Neuronal stem cell (in vitro differentiated cells): ENCODE measurements at regions not wholly inside any gene's neighbourhood (a gene's known extent, or its start where the extent isn't known, plus 50 kb on each side); places are given as distances from the start of the nearest gene placed in this dataset.
A peak's percentile ranks its signal among the peaks of the same experiment; 100 is the strongest.

Source experiments
- DNase-seq: peaks from one replicate; pipeline ENCODE4 v3.0.0-alpha.2; 2013; ENCODE audit warnings: low spot score
- H2AFZ ChIP-seq: one replicate; pipeline ENCODE4 v1.6.1; 2013; ENCODE audit warnings: mild to moderate bottlenecking, low read length, inconsistent platforms
- H2AK5ac ChIP-seq: 2 replicates; pipeline ENCODE4 v1.6.1; 2013; ENCODE audit warnings: low read depth, mild to moderate bottlenecking, inconsistent platforms, low read length, moderate library complexity, mixed read lengths
- H2BK120ac ChIP-seq: 2 replicates; pipeline ENCODE4 v1.6.1; 2013; ENCODE audit warnings: low read depth, mild to moderate bottlenecking, inconsistent platforms, low read length, moderate library complexity, mixed read lengths
- H2BK12ac ChIP-seq: one replicate; pipeline ENCODE4 v1.6.1; 2013; ENCODE audit warnings: low read length, inconsistent platforms
- H2BK15ac ChIP-seq: 2 replicates; pipeline ENCODE4 v1.6.1; 2013; ENCODE audit warnings: mild to moderate bottlenecking, low read length, inconsistent platforms, mixed read lengths
- H2BK5ac ChIP-seq: one replicate; pipeline ENCODE4 v1.6.1; 2013; ENCODE audit warnings: inconsistent platforms, mild to moderate bottlenecking, low read length, moderate library complexity
- H3K14ac ChIP-seq: one replicate; pipeline ENCODE4 v1.6.1; 2013; ENCODE audit warnings: low read length, inconsistent platforms
- H3K18ac ChIP-seq: 2 replicates; pipeline ENCODE4 v1.6.1; 2013; ENCODE audit warnings: low read length, inconsistent platforms
- H3K23ac ChIP-seq: 2 replicates; pipeline ENCODE4 v1.6.1; 2013; ENCODE audit warnings: low read depth, mild to moderate bottlenecking, mixed read lengths, low read length, inconsistent platforms; ENCODE audit not compliant: poor library complexity
- H3K27ac ChIP-seq: replicated peaks from 3 replicates; pipeline ENCODE4 v1.5.1; 2013; ENCODE audit warnings: low read length, inconsistent platforms
- H3K27me3 ChIP-seq, 3 experiments: 2 replicates each; pipeline ENCODE4 v1.6.1; 2013; ENCODE audit warnings: low read length in 3 of 3, mild to moderate bottlenecking in 2 of 3, inconsistent platforms in 1 of 3, low read depth in 1 of 3, mixed read lengths in 1 of 3, moderate library complexity in 1 of 3; ENCODE audit not compliant: control insufficient read depth in 3 of 3, insufficient read depth in 3 of 3
- H3K36me3 ChIP-seq, 2 donors: replicated peaks in 1 of 2; 2 replicates each; pipeline ENCODE4 v1.6.1; 2013; ENCODE audit warnings: low read length in 2 of 2; ENCODE audit not compliant: control insufficient read depth in 2 of 2, insufficient read depth in 2 of 2
- H3K4ac ChIP-seq: 2 replicates; pipeline ENCODE4 v1.6.1; 2013; ENCODE audit warnings: inconsistent platforms, mild to moderate bottlenecking, low read length, moderate library complexity
- H3K4me1 ChIP-seq, 2 donors: 1 replicate in 1 of 2; 2 replicates in 1 of 2; pipeline ENCODE4 v1.6.1; 2013; ENCODE audit warnings: low read length in 2 of 2, low read depth in 1 of 2; ENCODE audit not compliant: control insufficient read depth in 2 of 2, insufficient read depth in 1 of 2
- H3K4me2 ChIP-seq: one replicate; pipeline ENCODE4 v1.6.1; 2013; ENCODE audit warnings: mild to moderate bottlenecking, low read length, inconsistent platforms; ENCODE audit not compliant: insufficient read depth, poor library complexity, severe bottlenecking
- H3K4me3 ChIP-seq, 2 donors: 2 replicates each; pipeline ENCODE4 v1.5.1; 2013; ENCODE audit warnings: low read length in 2 of 2, mild to moderate bottlenecking in 2 of 2, inconsistent platforms in 1 of 2, moderate library complexity in 1 of 2
- H3K79me1 ChIP-seq: one replicate; pipeline ENCODE4 v1.6.1; 2013; ENCODE audit warnings: low read depth, mild to moderate bottlenecking, inconsistent platforms, low read length, moderate library complexity
- H3K9ac ChIP-seq: one replicate; pipeline ENCODE4 v1.6.1; 2013; ENCODE audit warnings: mild to moderate bottlenecking, low read depth, low read length, inconsistent platforms; ENCODE audit not compliant: poor library complexity
- H3K9me3 ChIP-seq, 2 donors: replicated peaks in 1 of 2; 2 replicates each; pipeline versions ENCODE3 to v1.6.1; 2013; ENCODE audit warnings: low read length in 2 of 2, mild to moderate bottlenecking in 2 of 2, inconsistent platforms in 1 of 2, low read depth in 1 of 2, mixed read lengths in 1 of 2, moderate library complexity in 1 of 2; ENCODE audit not compliant: control insufficient read depth in 2 of 2, insufficient read depth in 1 of 2
- H4K8ac ChIP-seq: one replicate; pipeline ENCODE4 v1.6.1; 2013; ENCODE audit warnings: low read depth, mild to moderate bottlenecking, inconsistent platforms, low read length, moderate library complexity
- H4K91ac ChIP-seq: one replicate; pipeline ENCODE4 v1.6.1; 2013; ENCODE audit warnings: low read length, low read depth, mild to moderate bottlenecking, inconsistent platforms; ENCODE audit not compliant: poor library complexity
- WGBS, 2 donors: extraction: QIAGEN DNeasy Blood & Tissue Kit; methylation state at CpG; one replicate each; pipeline ENCODE4 v1.1.7; 2013; ENCODE audit warnings: missing lambda C conversion rate in 2 of 2, mixed read lengths in 1 of 2; ENCODE audit not compliant: insufficient read length in 2 of 2, insufficient replicate concordance in 1 of 2; ENCODE audit errors: extremely low coverage in 2 of 2; 5-methylcytosine and 5-hydroxymethylcytosine counted together

- no peak for DNase-seq
- H3K4me3 ChIP-seq: no peak overlapping the region
- H2BK5ac ChIP-seq: no peak overlapping the region
- H3K18ac ChIP-seq: peak overlapping the region; percentile 5
- no peak overlapping the region for H4K91ac ChIP-seq
- no peak overlapping the region for H3K4ac ChIP-seq
- peaks cover 0 to 7% (median 0%) of the 10 kb centered on the region in 3 experiments for H3K27me3 ChIP-seq
- no peaks in the 10 kb centered on the region for H3K36me3 ChIP-seq
- no peak overlapping the region for H3K27ac ChIP-seq
- no peak overlapping the region for H2BK12ac ChIP-seq
- WGBS, 2 donors: no CpG with 5 or more reads among the region's 19 CpGs
- no peak overlapping the region for H2BK15ac ChIP-seq
- no peak overlapping the region for H2AK5ac ChIP-seq
- H2AFZ ChIP-seq: no peak overlapping the region
- no peak overlapping the region for H4K8ac ChIP-seq
- peaks cover 0 to 8% of the 10 kb centered on the region in 2 donors for H3K4me1 ChIP-seq
- no peak overlapping the region for H3K14ac ChIP-seq
- H3K4me2 ChIP-seq: no peak overlapping the region
- H3K9me3 ChIP-seq: no peaks in the 10 kb centered on the region
- H2BK120ac ChIP-seq: no peak overlapping the region
- H3K23ac ChIP-seq: no peak overlapping the region
- H3K79me1 ChIP-seq: no peaks in the 10 kb centered on the region
- H3K9ac ChIP-seq: no peak overlapping the region
Observed at GRCh38 chrX:39677978-39678791, 419.6 kb downstream of the BCOR start.

- Histone ChIP-seq H3K9me3 (no peaks in the 10 kb centered on the region), H2AK5ac (no peak overlapping the region)
Observed at GRCh38 chrX:39678914-39679313, 418.8 kb downstream of the BCOR start.

GRCh38 chrX:39679497-39680157 lies 418.1 kb downstream of the BCOR start:
- Histone ChIP-seq H4K8ac (no peak overlapping the region), H2AFZ (no peak overlapping the region), H3K14ac (no peak overlapping the region), H3K4me2 (no peak overlapping the region), H2BK120ac (no peak overlapping the region), H3K4ac (no peak overlapping the region), H3K9me3 (no peaks in the 10 kb centered on the region), H3K4me3 (no peak overlapping the region), H3K79me1 (no peaks in the 10 kb centered on the region), H2AK5ac (no peak overlapping the region), H3K27ac (no peak overlapping the region), H2BK5ac (no peak overlapping the region), H2BK15ac (no peak overlapping the region), H3K9ac (no peak overlapping the region), H3K18ac (no peak overlapping the region), H3K4me1 (peaks cover 0 to 8% of the 10 kb centered on the region in 2 donors), H3K36me3 (no peaks in the 10 kb centered on the region), H2BK12ac (no peak overlapping the region), H4K91ac (no peak overlapping the region), H3K23ac (no peak overlapping the region), H3K27me3 (peaks cover 0 to 2% (median 0%) of the 10 kb centered on the region in 3 experiments)
- DNase-seq: no peak
- no CpG with 5 or more reads among the region's 8 CpGs for WGBS, 2 donors

More at GRCh38 chrX:39678914-39679313, 418.8 kb downstream of the BCOR start:
- no peaks in the 10 kb centered on the region for H3K79me1 ChIP-seq
- no peak overlapping the region for H4K91ac ChIP-seq
- no peak overlapping the region for H3K4ac ChIP-seq
- no peak overlapping the region for H3K14ac ChIP-seq
- DNase-seq: no peak
- H2AFZ ChIP-seq: no peak overlapping the region
- H3K9ac ChIP-seq: no peak overlapping the region
- H2BK120ac ChIP-seq: no peak overlapping the region
- peaks cover 0 to 8% of the 10 kb centered on the region in 2 donors for H3K4me1 ChIP-seq
- no peak overlapping the region for H2BK5ac ChIP-seq
- H2BK15ac ChIP-seq: no peak overlapping the region
- no peak overlapping the region for H3K4me2 ChIP-seq
- no CpG with 5 or more reads among the region's 4 CpGs for WGBS, 2 donors
- H4K8ac ChIP-seq: no peak overlapping the region
- H2BK12ac ChIP-seq: no peak overlapping the region
- H3K18ac ChIP-seq: no peak overlapping the region
- no peak overlapping the region for H3K23ac ChIP-seq
- H3K4me3 ChIP-seq: no peak overlapping the region
- no peak overlapping the region for H3K27ac ChIP-seq
- H3K27me3 ChIP-seq: peaks cover 0 to 4% (median 0%) of the 10 kb centered on the region in 3 experiments
- no peaks in the 10 kb centered on the region for H3K36me3 ChIP-seq

- H2AK5ac ChIP-seq: no peak overlapping the region
- H3K14ac ChIP-seq: no peak overlapping the region
- H3K36me3 ChIP-seq: no peaks in the 10 kb centered on the region
- no peak overlapping the region for H2BK12ac ChIP-seq
- no peak overlapping the region for H3K27ac ChIP-seq
- H3K4me1 ChIP-seq: peaks cover 0 to 8% of the 10 kb centered on the region in 2 donors
- no peaks in the 10 kb centered on the region for H3K79me1 ChIP-seq
- DNase-seq: no peak
- H3K9me3 ChIP-seq: no peaks in the 10 kb centered on the region
- no CpG with 5 or more reads among the region's 12 CpGs for WGBS, 2 donors
- H3K9ac ChIP-seq: no peak overlapping the region
- no peak overlapping the region for H3K18ac ChIP-seq
- no peak overlapping the region for H2BK15ac ChIP-seq
- no peak overlapping the region for H3K23ac ChIP-seq
- H3K4me3 ChIP-seq: no peak overlapping the region
- H3K4me2 ChIP-seq: no peak overlapping the region
- no peak overlapping the region for H2AFZ ChIP-seq
- no peaks in the 10 kb centered on the region for H3K27me3 ChIP-seq
- H4K8ac ChIP-seq: no peak overlapping the region
- H3K4ac ChIP-seq: no peak overlapping the region
- no peak overlapping the region for H4K91ac ChIP-seq
- no peak overlapping the region for H2BK120ac ChIP-seq
- no peak overlapping the region for H2BK5ac ChIP-seq
Observed at GRCh38 chrX:39681885-39682284, 415.9 kb downstream of the BCOR start.
